GM21447 (cell line): ENCODE measurements at regions not wholly inside any gene's neighbourhood (a gene's known extent, or its start where the extent isn't known, plus 50 kb on each side); places are given as distances from the start of the nearest gene placed in this dataset.
"Not testable (repeated sequence)": the region's sequence is repeated elsewhere in the genome, so short reads cannot be mapped to it uniquely, and the experiment has no call there.

Source experiments
- ATAC-seq: cut with Tn5 transposase; IDR thresholded peaks from one replicate; pipeline ENCODE4 v1.9.1; 2021; ENCODE audit not compliant: unreplicated experiment

DNA sequence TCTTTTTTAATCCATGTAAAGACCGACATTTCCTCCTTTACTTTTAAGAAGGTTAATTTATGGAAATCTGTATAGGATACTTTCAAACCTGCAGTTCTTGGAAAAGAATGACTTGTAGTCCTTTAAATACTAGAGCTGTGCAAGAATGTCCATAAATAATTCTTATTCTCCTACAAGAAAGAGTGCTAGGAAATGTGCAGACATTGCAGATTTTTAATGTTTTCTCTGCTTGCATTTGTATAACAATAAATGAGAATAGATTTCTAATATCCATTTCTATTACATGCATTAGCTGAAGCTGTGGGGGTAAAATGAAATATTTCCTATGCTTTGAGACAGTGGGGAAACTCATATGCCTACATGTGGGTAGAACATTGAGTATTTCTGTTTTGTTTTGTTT, 607.2 kb upstream of the NOVA1 start:
- ATAC-seq: no peak

GRCh38 chr14:27211741-27212140, 613.9 kb upstream of the NOVA1 start:
- no peak for ATAC-seq

DNA sequence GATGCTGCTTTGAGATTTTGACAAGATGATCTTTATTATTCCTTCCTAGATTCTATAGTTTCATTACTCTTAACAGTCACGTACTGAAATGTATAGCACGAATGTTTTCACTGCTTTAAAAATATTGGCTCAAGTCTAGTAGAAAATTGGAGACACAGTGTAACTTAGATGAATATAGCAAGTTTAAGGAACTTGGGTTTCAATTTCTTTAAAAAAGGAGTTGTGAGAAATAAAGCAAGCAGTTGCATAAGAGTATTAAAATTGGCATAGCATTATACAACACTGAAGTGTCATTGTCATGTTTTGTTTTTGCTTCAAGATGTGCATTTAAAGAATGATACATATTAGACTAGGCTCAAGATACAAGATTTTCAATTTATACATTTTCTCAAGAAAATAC, 624.8 kb upstream of the NOVA1 start:
- no peak for ATAC-seq

GRCh38 chr14:27223906-27224305, 626.1 kb upstream of the NOVA1 start:
- no peak for ATAC-seq

- no peak for ATAC-seq
Measured at GRCh38 chr14:27228053-27228452, 630.2 kb upstream of the NOVA1 start.

- no peak for ATAC-seq
Measured at GRCh38 chr14:27234331-27234730, 636.5 kb upstream of the NOVA1 start.

GRCh38 chr14:27236601-27237000, 638.8 kb upstream of the NOVA1 start:
- no peak for ATAC-seq

DNA sequence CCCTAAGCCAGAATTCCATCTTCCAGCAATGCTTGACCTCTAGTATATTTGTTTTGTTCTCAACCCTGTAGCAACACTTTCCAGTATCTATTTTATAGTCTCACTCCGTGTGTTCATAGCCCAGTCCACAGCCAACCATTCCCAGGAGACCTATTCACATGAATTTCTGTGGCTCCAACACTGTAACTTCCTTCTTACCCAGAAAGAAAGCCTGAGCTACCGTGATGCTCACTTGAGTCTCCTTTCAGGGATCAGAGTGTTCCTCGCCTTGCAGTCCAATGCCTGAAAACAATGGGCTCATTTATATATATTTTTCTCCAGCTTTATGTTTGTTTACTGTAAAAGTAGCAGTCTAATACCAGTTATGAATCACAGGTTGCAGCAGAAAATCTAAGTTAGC, 645.0 kb upstream of the NOVA1 start:
- ATAC-seq: no peak

- ATAC-seq: no peak
Measured at GRCh38 chr14:27243365-27243764, 645.5 kb upstream of the NOVA1 start.

GRCh38 chr14:27245947-27246346, 648.1 kb upstream of the NOVA1 start:
- ATAC-seq: no peak

DNA sequence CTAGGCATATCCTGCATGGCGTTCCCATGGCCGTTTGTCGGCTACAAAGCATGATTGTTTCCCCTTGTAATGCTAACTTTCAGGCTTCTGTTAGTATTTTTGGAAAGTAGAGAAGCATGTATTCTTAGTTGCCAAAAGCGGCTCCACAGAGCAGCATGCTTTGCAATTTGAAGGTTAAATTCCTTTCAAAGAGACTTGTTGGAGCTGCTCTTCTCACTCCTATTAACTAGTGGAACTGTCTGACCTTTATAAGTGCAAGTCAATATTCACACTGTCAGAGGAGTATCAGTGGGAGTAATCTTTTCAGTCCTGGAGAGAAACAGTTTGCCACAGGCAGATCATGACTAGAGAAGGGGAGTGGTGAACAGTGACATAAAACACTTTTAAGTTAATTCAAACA, 656.1 kb upstream of the NOVA1 start:
- no peak for ATAC-seq

DNA sequence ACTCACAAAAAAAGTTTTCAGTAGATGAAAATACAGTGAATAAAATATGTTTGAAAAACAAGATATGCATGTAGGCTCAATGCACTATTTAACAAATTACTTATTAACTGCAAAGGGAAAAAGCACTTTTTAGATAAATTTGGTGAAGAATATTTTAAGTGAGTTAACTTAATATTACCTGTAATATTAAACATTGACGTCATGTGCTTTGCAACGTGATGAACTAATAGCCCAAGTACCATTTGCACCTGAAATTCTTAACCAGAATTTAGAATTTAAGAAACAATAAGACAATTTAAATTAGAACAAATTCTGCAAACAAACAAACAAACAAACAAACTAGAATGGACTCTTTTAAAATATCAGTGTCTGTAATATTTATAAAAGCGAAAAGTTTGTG, 659.0 kb upstream of the NOVA1 start:
- ATAC-seq: no peak

GRCh38 chr14:27267876-27268275, 670.0 kb upstream of the NOVA1 start:
- ATAC-seq: no peak

DNA sequence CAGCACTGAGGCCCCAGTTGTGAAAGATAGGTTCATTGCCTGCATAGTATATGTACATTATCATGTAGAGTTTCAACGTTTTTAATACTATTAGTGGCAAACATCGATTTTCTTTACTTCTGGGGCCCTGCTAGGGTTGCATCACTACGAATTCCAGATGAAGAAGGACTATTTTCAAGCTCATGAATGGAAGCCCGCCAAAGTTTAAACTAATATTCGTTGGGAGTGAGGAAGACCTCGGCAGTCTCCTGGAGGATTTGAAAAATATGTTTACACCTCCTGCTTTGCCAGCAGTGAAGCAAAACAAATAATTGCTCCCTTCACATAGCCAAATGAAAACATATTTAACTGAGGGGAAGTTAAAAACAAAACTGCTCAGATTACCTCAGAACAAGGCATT, 672.9 kb upstream of the NOVA1 start:
- ATAC-seq: no peak

DNA sequence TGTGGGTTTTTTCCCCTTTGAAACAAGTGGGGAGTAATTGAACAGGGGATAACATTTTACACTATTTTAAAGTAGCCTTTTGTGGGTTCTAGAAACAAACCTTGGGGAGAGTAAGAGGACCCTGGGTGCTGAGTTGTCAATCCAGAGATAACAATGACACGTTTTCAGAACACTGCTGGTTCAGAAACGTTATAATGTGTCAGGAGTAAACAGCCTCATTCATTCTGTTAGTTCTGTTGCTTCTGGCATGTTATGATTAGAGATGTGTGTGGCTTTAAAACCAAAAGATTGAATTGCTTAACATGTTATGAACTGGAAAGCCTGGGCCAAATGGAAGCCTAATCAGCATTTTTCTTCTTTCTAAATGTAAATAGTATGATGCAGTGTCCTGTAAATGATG, 680.5 kb upstream of the NOVA1 start:
- ATAC-seq: no peak

- ATAC-seq: no peak
Measured at GRCh38 chr14:27305441-27305945, 707.7 kb upstream of the NOVA1 start.

GRCh38 chr14:27312730-27313129, 714.9 kb upstream of the NOVA1 start:
- not testable (repeated sequence) for ATAC-seq

DNA sequence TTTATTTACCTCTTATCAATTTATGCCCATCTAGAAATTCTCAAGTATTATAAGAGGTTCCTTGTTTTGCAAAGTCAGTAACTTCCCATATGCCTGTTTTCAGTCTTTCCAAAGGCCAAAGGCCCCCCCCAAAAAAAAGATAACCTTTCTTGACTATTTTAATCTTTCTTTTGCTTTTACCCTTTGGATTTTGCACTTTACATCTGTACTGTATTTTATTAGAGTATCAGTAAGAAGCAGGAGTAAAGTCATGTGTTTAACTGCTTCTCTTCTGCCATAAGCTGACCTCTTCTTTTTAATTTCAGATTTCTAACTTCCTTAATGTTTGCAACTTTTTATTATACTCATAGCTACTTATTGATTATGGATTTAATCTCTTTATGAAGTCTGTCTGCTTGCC, 716.4 kb upstream of the NOVA1 start:
- ATAC-seq: no peak

- ATAC-seq: no peak
Measured at GRCh38 chr14:27315477-27315876, 717.6 kb upstream of the NOVA1 start.

DNA sequence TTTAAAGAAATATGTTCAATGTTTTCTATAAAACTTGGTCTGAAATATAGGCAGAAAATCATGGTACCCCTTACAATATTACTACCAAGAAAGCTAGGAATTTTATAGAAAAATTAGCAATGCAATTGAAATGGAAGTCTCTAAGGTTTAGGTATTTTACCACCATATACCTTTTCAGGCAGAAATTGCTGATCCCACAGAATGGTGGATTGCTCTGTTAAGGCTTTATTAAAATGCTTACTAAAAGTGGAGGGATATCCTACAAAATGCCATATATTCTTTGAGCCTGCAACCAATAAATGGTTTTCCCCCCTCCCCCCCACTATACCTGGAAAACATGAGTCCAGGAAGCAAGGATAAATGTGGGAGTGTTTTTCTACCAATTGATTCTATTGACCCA, 718.1 kb upstream of the NOVA1 start:
- no peak for ATAC-seq

DNA sequence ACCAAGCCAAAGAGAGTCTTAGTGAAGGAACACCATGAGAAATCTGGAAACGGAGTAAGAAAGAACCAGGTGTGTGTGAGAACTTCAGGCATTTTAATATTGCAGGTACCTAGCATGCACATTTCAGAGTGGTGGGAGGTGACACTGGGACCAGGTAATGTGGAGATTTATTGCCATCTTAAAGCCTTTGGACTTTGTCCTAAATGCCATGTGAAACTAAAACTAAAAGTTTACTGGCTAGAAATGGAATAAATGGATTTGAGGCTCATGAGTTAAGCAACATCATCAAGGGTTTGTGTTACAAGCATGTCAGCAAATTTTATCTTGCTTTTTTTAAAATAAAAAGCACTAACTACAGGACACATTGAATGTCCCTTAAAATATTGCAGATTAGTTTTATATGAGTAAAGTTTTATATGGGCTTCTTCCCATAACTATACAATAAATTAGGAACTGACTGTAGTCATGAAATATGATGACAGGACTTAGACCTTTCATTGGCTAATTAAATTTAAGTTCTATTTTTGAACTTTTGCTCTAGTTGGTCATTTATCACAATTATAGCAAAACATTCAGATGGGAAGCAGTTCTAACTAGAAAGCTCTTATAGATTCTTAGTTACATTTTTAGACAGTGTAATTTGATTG, 721.1 kb upstream of the NOVA1 start:
- no peak for ATAC-seq

DNA sequence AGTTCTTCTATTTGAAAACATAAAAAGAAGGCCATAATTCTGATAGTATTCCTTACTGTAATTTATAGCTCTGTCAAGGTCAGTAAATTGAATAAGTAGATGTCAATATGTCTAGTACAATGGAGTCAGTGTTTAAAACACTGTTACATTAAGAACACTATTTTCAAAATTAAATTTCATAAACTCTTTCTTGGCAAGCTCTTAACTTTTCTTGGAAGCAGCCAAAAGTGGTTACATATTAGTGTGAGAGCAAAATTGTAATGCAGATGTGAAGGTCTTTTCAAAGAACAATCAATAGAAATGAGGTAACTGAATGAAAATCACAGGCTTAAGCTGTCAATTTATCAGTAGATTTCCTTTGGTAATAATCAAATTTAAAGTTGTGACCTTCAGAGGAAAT, 722.4 kb upstream of the NOVA1 start:
- ATAC-seq: no peak

DNA sequence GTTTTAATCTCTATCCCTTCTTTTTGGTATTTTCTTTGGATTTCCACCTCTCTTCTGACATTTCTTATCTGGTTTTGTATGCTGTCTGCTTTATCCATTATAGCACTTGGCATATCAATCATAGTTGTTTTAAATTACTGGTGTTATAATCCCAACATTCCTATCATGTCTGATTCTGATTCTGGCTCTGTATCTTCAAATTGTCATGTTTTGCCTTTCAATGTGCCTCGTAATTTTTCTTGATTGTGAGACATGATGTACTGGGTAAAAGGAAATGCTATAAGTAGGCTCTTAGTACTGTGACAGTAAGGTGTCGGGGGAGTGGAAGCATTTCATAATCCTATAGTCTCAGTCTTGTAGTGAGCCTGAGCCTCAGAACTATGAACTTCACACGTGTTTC, 729.3 kb upstream of the NOVA1 start:
- ATAC-seq: no peak
